GM12878 (cell line): ENCODE measurements at regions not wholly inside any gene's neighbourhood (a gene's known extent, or its start where the extent isn't known, plus 50 kb on each side); places are given as distances from the start of the nearest gene placed in this dataset.
A peak's percentile ranks its signal among the peaks of the same experiment; 100 is the strongest.

ENCODE experiments used
- CBFB ChIP-seq: IDR thresholded peaks from 2 replicates; pipeline ENCODE4 v1.6.1; 2016; ENCODE audit warnings: antibody characterized with exemption, low read depth
- CBX3 ChIP-seq: fragments of 200-600 bp; sonication (generic); IDR thresholded peaks from 2 replicates; pipeline ENCODE4 v1.6.1; 2016; ENCODE audit warnings: low read depth, borderline replicate concordance
- EGR1 ChIP-seq, 2 experiments: IDR thresholded peaks; 1 replicate in 1 of 2; 2 replicates in 1 of 2; pipeline ENCODE4 v1.6.1; 2011 to 2012; ENCODE audit warnings: low read depth in 2 of 2, low read length in 2 of 2, borderline replicate concordance in 1 of 2, mild to moderate bottlenecking in 1 of 2, moderate library complexity in 1 of 2
- FOS ChIP-seq: IDR thresholded peaks from 3 replicates; pipeline ENCODE4 v1.6.1; 2011; ENCODE audit warnings: borderline replicate concordance; ENCODE audit not compliant: insufficient read length; ENCODE audit errors: extremely low read depth
- NBN ChIP-seq: fragments of 450-650 bp; IDR thresholded peaks from 2 replicates; pipeline ENCODE4 v1.6.1; 2016
- NFYB ChIP-seq: IDR thresholded peaks from 2 replicates; pipeline ENCODE4 v1.6.1; 2011; ENCODE audit warnings: low read depth, mild to moderate bottlenecking, low read length, improper control_type of control experiment, moderate library complexity; ENCODE audit not compliant: insufficient read depth
- YBX1 ChIP-seq: fragments of 450-650 bp; IDR thresholded peaks from 2 replicates; pipeline ENCODE4 v1.6.1; 2016; ENCODE audit warnings: antibody characterized with exemption
- ZNF24 ChIP-seq: fragments of 450-650 bp; IDR thresholded peaks from 2 replicates; pipeline ENCODE4 v1.6.1; 2017; ENCODE audit warnings: antibody characterized with exemption, mild to moderate bottlenecking
- TF ChIP-seq, protein P1 (sequence below), 3 experiments: IDR thresholded peaks in 2 of 3; conservative IDR thresholded peaks in 1 of 3; 2 replicates each; pipeline ENCODE4 v1.5.1; 2011; ENCODE audit warnings: low read depth in 3 of 3, low read length in 3 of 3, mild to moderate bottlenecking in 3 of 3, control low read depth in 2 of 3, moderate library complexity in 2 of 3, inconsistent platforms in 1 of 3, mixed read lengths in 1 of 3; ENCODE audit not compliant: control insufficient read depth in 2 of 3, insufficient read depth in 1 of 3; ENCODE audit errors: extremely low read depth in 1 of 3
- TF ChIP-seq, protein P2 (sequence below): IDR thresholded peaks from 2 replicates; pipeline ENCODE4 v1.6.1; 2012; ENCODE audit warnings: mild to moderate bottlenecking, low read depth, low read length
- TF ChIP-seq, protein P3 (sequence below): IDR thresholded peaks from 2 replicates; pipeline ENCODE4 v1.6.1; 2011; ENCODE audit warnings: mild to moderate bottlenecking, low read depth, low read length, moderate library complexity; ENCODE audit not compliant: insufficient replicate concordance
- TF ChIP-seq, protein P4 (sequence below): fragments of 450-650 bp; IDR thresholded peaks from 2 replicates; pipeline ENCODE4 v1.6.1; 2017; ENCODE audit warnings: mild to moderate bottlenecking, low read depth, inconsistent platforms; ENCODE audit not compliant: poor library complexity, severe bottlenecking

DNA sequence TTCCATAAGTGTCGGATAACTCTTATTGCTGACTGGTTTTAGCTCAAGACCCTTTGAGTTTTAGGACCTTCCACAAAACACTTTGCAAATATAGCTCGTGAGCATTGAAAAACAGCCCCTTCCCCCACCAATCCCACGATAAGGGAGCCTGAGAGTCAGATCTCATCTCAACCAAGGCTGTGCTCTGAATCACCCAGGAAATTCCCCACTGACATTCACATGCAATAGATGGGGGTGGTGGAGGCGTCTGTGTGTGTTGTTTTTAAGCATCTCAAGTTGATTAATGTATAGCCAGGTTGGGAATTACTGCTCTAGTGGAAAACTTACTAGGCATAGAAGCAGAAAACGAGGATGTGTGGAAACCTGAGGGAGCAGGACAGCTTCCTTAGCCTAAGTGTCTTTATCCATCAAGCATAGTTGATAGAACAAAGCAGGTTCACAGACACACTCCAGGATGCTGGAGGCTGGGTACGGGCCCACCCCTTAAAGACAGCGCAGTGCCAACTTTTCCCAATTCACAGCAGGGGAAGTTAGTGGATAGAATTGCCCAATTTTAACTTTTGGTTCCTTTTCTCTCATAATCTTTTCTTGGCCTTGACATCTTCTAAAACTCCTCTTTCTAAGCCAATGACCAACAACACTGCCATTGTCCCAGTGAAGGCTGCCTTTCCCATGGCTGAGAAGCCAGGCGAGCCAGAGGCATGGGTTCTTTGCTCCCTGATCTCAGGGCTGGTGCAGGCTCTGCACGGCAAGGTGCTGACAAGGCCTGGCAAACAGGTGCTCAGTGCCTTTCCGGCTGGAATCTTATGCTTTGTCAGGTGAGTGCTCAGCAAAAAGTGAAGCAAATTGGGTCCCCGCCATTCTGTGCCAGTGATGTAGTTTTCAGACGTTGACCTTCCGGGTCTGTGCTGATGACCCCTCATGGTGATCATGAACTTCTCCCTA lies 98.5 kb upstream of the INSIG1 start:
- no peak for TF ChIP-seq CBX3
- TF ChIP-seq, protein P1, sequence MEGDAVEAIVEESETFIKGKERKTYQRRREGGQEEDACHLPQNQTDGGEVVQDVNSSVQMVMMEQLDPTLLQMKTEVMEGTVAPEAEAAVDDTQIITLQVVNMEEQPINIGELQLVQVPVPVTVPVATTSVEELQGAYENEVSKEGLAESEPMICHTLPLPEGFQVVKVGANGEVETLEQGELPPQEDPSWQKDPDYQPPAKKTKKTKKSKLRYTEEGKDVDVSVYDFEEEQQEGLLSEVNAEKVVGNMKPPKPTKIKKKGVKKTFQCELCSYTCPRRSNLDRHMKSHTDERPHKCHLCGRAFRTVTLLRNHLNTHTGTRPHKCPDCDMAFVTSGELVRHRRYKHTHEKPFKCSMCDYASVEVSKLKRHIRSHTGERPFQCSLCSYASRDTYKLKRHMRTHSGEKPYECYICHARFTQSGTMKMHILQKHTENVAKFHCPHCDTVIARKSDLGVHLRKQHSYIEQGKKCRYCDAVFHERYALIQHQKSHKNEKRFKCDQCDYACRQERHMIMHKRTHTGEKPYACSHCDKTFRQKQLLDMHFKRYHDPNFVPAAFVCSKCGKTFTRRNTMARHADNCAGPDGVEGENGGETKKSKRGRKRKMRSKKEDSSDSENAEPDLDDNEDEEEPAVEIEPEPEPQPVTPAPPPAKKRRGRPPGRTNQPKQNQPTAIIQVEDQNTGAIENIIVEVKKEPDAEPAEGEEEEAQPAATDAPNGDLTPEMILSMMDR (IDR thresholded peaks at IDR 0.05 in 2 of 3, conservative IDR thresholded peaks at IDR 0.05 in 1 of 3; ENCODE audit: control insufficient read depth in 2 of 3, extremely low read depth in 1 of 3, insufficient read depth in 1 of 3, low read depth in 3 of 3, low read length in 3 of 3), result no peak
- TF ChIP-seq, protein P2, sequence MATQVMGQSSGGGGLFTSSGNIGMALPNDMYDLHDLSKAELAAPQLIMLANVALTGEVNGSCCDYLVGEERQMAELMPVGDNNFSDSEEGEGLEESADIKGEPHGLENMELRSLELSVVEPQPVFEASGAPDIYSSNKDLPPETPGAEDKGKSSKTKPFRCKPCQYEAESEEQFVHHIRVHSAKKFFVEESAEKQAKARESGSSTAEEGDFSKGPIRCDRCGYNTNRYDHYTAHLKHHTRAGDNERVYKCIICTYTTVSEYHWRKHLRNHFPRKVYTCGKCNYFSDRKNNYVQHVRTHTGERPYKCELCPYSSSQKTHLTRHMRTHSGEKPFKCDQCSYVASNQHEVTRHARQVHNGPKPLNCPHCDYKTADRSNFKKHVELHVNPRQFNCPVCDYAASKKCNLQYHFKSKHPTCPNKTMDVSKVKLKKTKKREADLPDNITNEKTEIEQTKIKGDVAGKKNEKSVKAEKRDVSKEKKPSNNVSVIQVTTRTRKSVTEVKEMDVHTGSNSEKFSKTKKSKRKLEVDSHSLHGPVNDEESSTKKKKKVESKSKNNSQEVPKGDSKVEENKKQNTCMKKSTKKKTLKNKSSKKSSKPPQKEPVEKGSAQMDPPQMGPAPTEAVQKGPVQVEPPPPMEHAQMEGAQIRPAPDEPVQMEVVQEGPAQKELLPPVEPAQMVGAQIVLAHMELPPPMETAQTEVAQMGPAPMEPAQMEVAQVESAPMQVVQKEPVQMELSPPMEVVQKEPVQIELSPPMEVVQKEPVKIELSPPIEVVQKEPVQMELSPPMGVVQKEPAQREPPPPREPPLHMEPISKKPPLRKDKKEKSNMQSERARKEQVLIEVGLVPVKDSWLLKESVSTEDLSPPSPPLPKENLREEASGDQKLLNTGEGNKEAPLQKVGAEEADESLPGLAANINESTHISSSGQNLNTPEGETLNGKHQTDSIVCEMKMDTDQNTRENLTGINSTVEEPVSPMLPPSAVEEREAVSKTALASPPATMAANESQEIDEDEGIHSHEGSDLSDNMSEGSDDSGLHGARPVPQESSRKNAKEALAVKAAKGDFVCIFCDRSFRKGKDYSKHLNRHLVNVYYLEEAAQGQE, result no peak
- no peak for TF ChIP-seq NFYB
- TF ChIP-seq FOS, result no peak
- peak in 1 of 2 experiments; percentile 25; a peak in 1 of 3 replicates for TF ChIP-seq EGR1 (IDR thresholded peaks at IDR 0.05; ENCODE audit: borderline replicate concordance in 1 of 2, low read depth in 2 of 2, low read length in 2 of 2)
- TF ChIP-seq, protein P3, sequence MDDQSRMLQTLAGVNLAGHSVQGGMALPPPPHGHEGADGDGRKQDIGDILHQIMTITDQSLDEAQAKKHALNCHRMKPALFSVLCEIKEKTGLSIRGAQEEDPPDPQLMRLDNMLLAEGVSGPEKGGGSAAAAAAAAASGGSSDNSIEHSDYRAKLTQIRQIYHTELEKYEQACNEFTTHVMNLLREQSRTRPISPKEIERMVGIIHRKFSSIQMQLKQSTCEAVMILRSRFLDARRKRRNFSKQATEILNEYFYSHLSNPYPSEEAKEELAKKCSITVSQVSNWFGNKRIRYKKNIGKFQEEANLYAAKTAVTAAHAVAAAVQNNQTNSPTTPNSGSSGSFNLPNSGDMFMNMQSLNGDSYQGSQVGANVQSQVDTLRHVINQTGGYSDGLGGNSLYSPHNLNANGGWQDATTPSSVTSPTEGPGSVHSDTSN, result no peak
- no peak for TF ChIP-seq NBN
- no peak for TF ChIP-seq CBFB
- TF ChIP-seq, protein P4, sequence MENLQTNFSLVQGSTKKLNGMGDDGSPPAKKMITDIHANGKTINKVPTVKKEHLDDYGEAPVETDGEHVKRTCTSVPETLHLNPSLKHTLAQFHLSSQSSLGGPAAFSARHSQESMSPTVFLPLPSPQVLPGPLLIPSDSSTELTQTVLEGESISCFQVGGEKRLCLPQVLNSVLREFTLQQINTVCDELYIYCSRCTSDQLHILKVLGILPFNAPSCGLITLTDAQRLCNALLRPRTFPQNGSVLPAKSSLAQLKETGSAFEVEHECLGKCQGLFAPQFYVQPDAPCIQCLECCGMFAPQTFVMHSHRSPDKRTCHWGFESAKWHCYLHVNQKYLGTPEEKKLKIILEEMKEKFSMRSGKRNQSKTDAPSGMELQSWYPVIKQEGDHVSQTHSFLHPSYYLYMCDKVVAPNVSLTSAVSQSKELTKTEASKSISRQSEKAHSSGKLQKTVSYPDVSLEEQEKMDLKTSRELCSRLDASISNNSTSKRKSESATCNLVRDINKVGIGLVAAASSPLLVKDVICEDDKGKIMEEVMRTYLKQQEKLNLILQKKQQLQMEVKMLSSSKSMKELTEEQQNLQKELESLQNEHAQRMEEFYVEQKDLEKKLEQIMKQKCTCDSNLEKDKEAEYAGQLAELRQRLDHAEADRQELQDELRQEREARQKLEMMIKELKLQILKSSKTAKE, result no peak
- no peak for TF ChIP-seq YBX1
- no peak for TF ChIP-seq ZNF24
